ENCODE measurements at regions not wholly inside any gene's neighbourhood (a gene's known extent, or its start where the extent isn't known, plus 50 kb on each side); places are given as distances from the start of the nearest gene placed in this dataset.

GRCh38 chr15:99845009-99845408 lies 111.8 kb upstream of the LYSMD4 start:
- TF ChIP-seq CTCF (IDR thresholded peaks at IDR 0.05; ENCODE audit: low read depth, low read length, poor library complexity, severe bottlenecking) (no peak), EZH2phosphoT487 (IDR thresholded peaks at IDR 0.05; ENCODE audit: borderline replicate concordance, low read length) (no peak)
